HEK293 (cell line): ENCODE measurements at regions not wholly inside any gene's neighbourhood (a gene's known extent, or its start where the extent isn't known, plus 50 kb on each side); places are given as distances from the start of the nearest gene placed in this dataset.

Source experiments
- CTCF ChIP-seq: fragments of 450-650 bp; formaldehyde crosslinking; IDR thresholded peaks from 2 replicates; pipeline ENCODE4 v1.5.1; 2016; ENCODE audit warnings: missing biosample characterization, missing genetic modification characterization
- HOXD13 ChIP-seq: sonication (generic); formaldehyde crosslinking; IDR thresholded peaks from 2 replicates; pipeline ENCODE4 v1.8.0; 2022; ENCODE audit warnings: missing genetic modification reagents, borderline replicate concordance
- PRDM1 ChIP-seq: fragments of 450-650 bp; formaldehyde crosslinking; IDR thresholded peaks from 2 replicates; pipeline ENCODE4; 2016; ENCODE audit warnings: missing biosample characterization, missing genetic modification characterization
- ZNF776 ChIP-seq: fragments of 450-650 bp; formaldehyde crosslinking; IDR thresholded peaks from 2 replicates; pipeline ENCODE4 v1.5.0; 2017; ENCODE audit warnings: missing biosample characterization, missing genetic modification characterization, borderline replicate concordance

GRCh38 chr2:138121666-138122661 is 157.7 kb downstream of the HNMT start:
- TF ChIP-seq ZNF776 (tag by site-specific recombination) (no peak), CTCF (tag by site-specific recombination) (no peak), HOXD13 (CRISPR knock-in tag) (no peak), PRDM1 (tag by site-specific recombination) (no peak)
